Neural progenitor cell (in vitro differentiated cells): ENCODE measurements at regions not wholly inside any gene's neighbourhood (a gene's known extent, or its start where the extent isn't known, plus 50 kb on each side); places are given as distances from the start of the nearest gene placed in this dataset.

ENCODE experiments used
- DNase-seq: peaks from one replicate; pipeline ENCODE4 v3.0.0-alpha.2; 2016; ENCODE audit warnings: low spot score
- H2AFZ ChIP-seq: fragments of 200-600 bp; sonication (generic); replicated peaks from 2 replicates; pipeline ENCODE4 v1.6.1; 2016; ENCODE audit warnings: antibody characterized with exemption
- H3F3A ChIP-seq: fragments of 200-600 bp; sonication (generic); 2 replicates; pipeline ENCODE4 v1.6.1; 2016; ENCODE audit warnings: antibody characterized with exemption, low read depth
- H3K27ac ChIP-seq: fragments of 200-600 bp; sonication (generic); 2 replicates; pipeline ENCODE4 v1.5.1; 2016; ENCODE audit warnings: mild to moderate bottlenecking
- H3K27me3 ChIP-seq: fragments of 200-600 bp; sonication (generic); 2 replicates; pipeline ENCODE4 v1.6.1; 2016; ENCODE audit warnings: mild to moderate bottlenecking, moderate library complexity
- H3K36me3 ChIP-seq: fragments of 200-600 bp; sonication (generic); 2 replicates; pipeline ENCODE4 v1.5.1; 2016
- H3K4me1 ChIP-seq: fragments of 200-600 bp; sonication (generic); 2 replicates; pipeline ENCODE4 v1.6.1; 2016; ENCODE audit warnings: mixed run types
- H3K4me2 ChIP-seq: fragments of 200-600 bp; sonication (generic); 2 replicates; pipeline ENCODE4 v1.6.1; 2016
- H3K4me3 ChIP-seq: fragments of 200-600 bp; sonication (generic); 2 replicates; pipeline ENCODE4 v1.5.1; 2016
- H3K79me2 ChIP-seq: fragments of 200-600 bp; sonication (generic); 2 replicates; pipeline ENCODE4 v1.6.1; 2016; ENCODE audit warnings: low read depth
- H3K9ac ChIP-seq: fragments of 200-600 bp; sonication (generic); 2 replicates; pipeline ENCODE4 v1.6.1; 2016
- H3K9me3 ChIP-seq: fragments of 200-600 bp; sonication (generic); 2 replicates; pipeline ENCODE4 v1.5.1; 2016; ENCODE audit warnings: low read depth
- H4K20me1 ChIP-seq: fragments of 200-600 bp; sonication (generic); 2 replicates; pipeline ENCODE4 v1.6.1; 2016; ENCODE audit warnings: low read depth
- H3K27ac Mint-ChIP-seq: 3 replicates; pipeline ENCODE4 v1.8.0; 2021; ENCODE audit warnings: mixed read lengths
- H3K27me3 Mint-ChIP-seq: 2 replicates; pipeline ENCODE4 v1.8.0; 2022; ENCODE audit warnings: low read depth, mild to moderate bottlenecking, inconsistent platforms, moderate library complexity, mixed read lengths; ENCODE audit not compliant: insufficient read depth
- H3K36me3 Mint-ChIP-seq: 3 replicates; pipeline ENCODE4 v1.8.0; 2021; ENCODE audit warnings: mixed read lengths
- H3K4me1 Mint-ChIP-seq: 3 replicates; pipeline ENCODE4 v1.8.0; 2021; ENCODE audit warnings: mixed read lengths
- H3K4me3 Mint-ChIP-seq: 3 replicates; pipeline ENCODE4 v1.8.0; 2021; ENCODE audit warnings: mild to moderate bottlenecking, moderate library complexity, mixed read lengths
- H3K9me3 Mint-ChIP-seq: 3 replicates; pipeline ENCODE4 v1.8.0; 2020; ENCODE audit warnings: mixed read lengths
- EZH2 ChIP-seq: fragments of 200-600 bp; sonication (generic); IDR thresholded peaks from 2 replicates; pipeline ENCODE4 v1.6.1; 2017; ENCODE audit warnings: antibody characterized with exemption, mild to moderate bottlenecking, moderate library complexity
- EZH2phosphoT487 ChIP-seq: fragments of 200-600 bp; sonication (generic); IDR thresholded peaks from 2 replicates; pipeline ENCODE4 v1.6.1; 2017; ENCODE audit warnings: antibody characterized with exemption
- TF ChIP-seq, protein P1 (sequence below): fragments of 200-600 bp; sonication (generic); IDR thresholded peaks from 2 replicates; pipeline ENCODE4 v1.5.1; 2017; ENCODE audit warnings: antibody characterized with exemption, mild to moderate bottlenecking

- Histone ChIP-seq H3K27me3 (no peaks in the 10 kb centered on the region), H3K4me3 (no peak overlapping the region), H4K20me1 (no peaks in the 10 kb centered on the region), H3K4me2 (no peak overlapping the region), H3K27ac (no peak overlapping the region), H3K9me3 (no peaks in the 10 kb centered on the region), H3K4me1 (no peaks in the 10 kb centered on the region), H3K79me2 (no peaks in the 10 kb centered on the region), H3K36me3 (no peaks in the 10 kb centered on the region), H3F3A (no peaks in the 10 kb centered on the region), H3K9ac (no peak overlapping the region), H2AFZ (no peak overlapping the region)
- Mint-ChIP-seq H3K36me3 (no peaks in the 10 kb centered on the region), H3K27ac (no peak overlapping the region), H3K4me3 (no peak overlapping the region), H3K4me1 (no peaks in the 10 kb centered on the region), H3K27me3 (no peaks in the 10 kb centered on the region), H3K9me3 (no peaks in the 10 kb centered on the region)
- no peak for DNase-seq
- TF ChIP-seq, protein P1, sequence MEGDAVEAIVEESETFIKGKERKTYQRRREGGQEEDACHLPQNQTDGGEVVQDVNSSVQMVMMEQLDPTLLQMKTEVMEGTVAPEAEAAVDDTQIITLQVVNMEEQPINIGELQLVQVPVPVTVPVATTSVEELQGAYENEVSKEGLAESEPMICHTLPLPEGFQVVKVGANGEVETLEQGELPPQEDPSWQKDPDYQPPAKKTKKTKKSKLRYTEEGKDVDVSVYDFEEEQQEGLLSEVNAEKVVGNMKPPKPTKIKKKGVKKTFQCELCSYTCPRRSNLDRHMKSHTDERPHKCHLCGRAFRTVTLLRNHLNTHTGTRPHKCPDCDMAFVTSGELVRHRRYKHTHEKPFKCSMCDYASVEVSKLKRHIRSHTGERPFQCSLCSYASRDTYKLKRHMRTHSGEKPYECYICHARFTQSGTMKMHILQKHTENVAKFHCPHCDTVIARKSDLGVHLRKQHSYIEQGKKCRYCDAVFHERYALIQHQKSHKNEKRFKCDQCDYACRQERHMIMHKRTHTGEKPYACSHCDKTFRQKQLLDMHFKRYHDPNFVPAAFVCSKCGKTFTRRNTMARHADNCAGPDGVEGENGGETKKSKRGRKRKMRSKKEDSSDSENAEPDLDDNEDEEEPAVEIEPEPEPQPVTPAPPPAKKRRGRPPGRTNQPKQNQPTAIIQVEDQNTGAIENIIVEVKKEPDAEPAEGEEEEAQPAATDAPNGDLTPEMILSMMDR, result no peak
- TF ChIP-seq EZH2phosphoT487 (no peak), EZH2 (no peak)
These were observed 80.1 kb upstream of the CARD18 start for GRCh38 chr11:105219670-105220069.

- TF ChIP-seq, protein P1, result no peak
- TF ChIP-seq EZH2 (no peak), EZH2phosphoT487 (no peak)
- Histone ChIP-seq H3K4me3 (no peak overlapping the region), H3K79me2 (no peaks in the 10 kb centered on the region), H3K9ac (no peak overlapping the region), H3K27ac (no peak overlapping the region), H3K4me1 (no peaks in the 10 kb centered on the region), H4K20me1 (no peaks in the 10 kb centered on the region), H3K27me3 (no peaks in the 10 kb centered on the region), H3F3A (no peaks in the 10 kb centered on the region), H3K36me3 (no peaks in the 10 kb centered on the region), H3K9me3 (no peaks in the 10 kb centered on the region), H2AFZ (no peak overlapping the region), H3K4me2 (no peak overlapping the region)
- no peaks in the 10 kb centered on the region for H3K36me3 Mint-ChIP-seq
- no peak overlapping the region for H3K4me3 Mint-ChIP-seq
- no peaks in the 10 kb centered on the region for H3K9me3 Mint-ChIP-seq
- no peaks in the 10 kb centered on the region for H3K27me3 Mint-ChIP-seq
- DNase-seq, result no peak
- H3K27ac Mint-ChIP-seq, result no peak overlapping the region
- no peaks in the 10 kb centered on the region for H3K4me1 Mint-ChIP-seq
These were observed 79.7 kb upstream of the CARD18 start for GRCh38 chr11:105219269-105219668.

- TF ChIP-seq EZH2 (no peak), EZH2phosphoT487 (no peak)
- TF ChIP-seq, protein P1, result no peak
These were observed 76.0 kb upstream of the CARD18 start for GRCh38 chr11:105215528-105215927.

More at GRCh38 chr11:105215528-105215927, 76.0 kb upstream of the CARD18 start:
- Histone ChIP-seq H3K27me3 (no peaks in the 10 kb centered on the region), H3F3A (no peaks in the 10 kb centered on the region), H2AFZ (no peak overlapping the region), H3K9me3 (no peaks in the 10 kb centered on the region), H3K4me2 (no peak overlapping the region), H3K4me3 (no peak overlapping the region), H3K36me3 (no peaks in the 10 kb centered on the region), H3K9ac (no peak overlapping the region), H3K4me1 (no peaks in the 10 kb centered on the region), H3K79me2 (no peaks in the 10 kb centered on the region), H4K20me1 (no peaks in the 10 kb centered on the region), H3K27ac (no peak overlapping the region)
- Mint-ChIP-seq H3K9me3 (no peaks in the 10 kb centered on the region), H3K27me3 (no peaks in the 10 kb centered on the region), H3K36me3 (no peaks in the 10 kb centered on the region), H3K4me1 (no peaks in the 10 kb centered on the region), H3K4me3 (no peak overlapping the region), H3K27ac (no peak overlapping the region)
- no peak for DNase-seq
